IMR-90 (cell line): ENCODE measurements at regions not wholly inside any gene's neighbourhood (a gene's known extent, or its start where the extent isn't known, plus 50 kb on each side); places are given as distances from the start of the nearest gene placed in this dataset.

ENCODE experiments used
- ATAC-seq: fragments of 200-7000 bp; cut with Tn5 transposase; 2 replicates; pipeline ENCODE4 v1.9.1; 2020; ENCODE audit warnings: low read depth, mild to moderate bottlenecking, moderate library complexity
- BruUV-seq: library from RNA; stranded (reverse); fragments of 400-500 nt; replicated peaks from 2 replicates; lab custom pipeline; 2021; lab: Mats Ljungman, UMichigan
- CTCF ChIA-PET: fragments of 300-600 bp; formaldehyde crosslinking; extraction: SDS; loops from one replicate; lab custom pipeline; 2021; ENCODE audit warnings: antibody characterized with exemption; lab: Yijun Ruan, JAX
- POLR2A ChIA-PET: fragments of 300-600 bp; sonication (Branson Sonifier 250); formaldehyde crosslinking; loops from one replicate; lab custom pipeline; 2022; ENCODE audit warnings: antibody characterized with exemption; ENCODE audit not compliant: unreplicated experiment; lab: Charles Lee
- DNase-seq: peaks from one replicate; pipeline ENCODE4 v3.0.0; 2013
- H2AFZ ChIP-seq: replicated peaks from 2 replicates; pipeline ENCODE3; 2013; ENCODE audit warnings: low read length, mild to moderate bottlenecking; ENCODE audit not compliant: poor library complexity
- H2AK5ac ChIP-seq: 2 replicates; pipeline ENCODE4 v1.6.1; 2013; ENCODE audit warnings: low read depth, low read length, inconsistent platforms
- H2AK9ac ChIP-seq: replicated peaks from 2 replicates; pipeline ENCODE3; 2013; ENCODE audit warnings: mild to moderate bottlenecking, low read depth, low read length, moderate library complexity; ENCODE audit not compliant: poor library complexity
- H2BK120ac ChIP-seq: 2 replicates; pipeline ENCODE4 v1.6.1; 2013; ENCODE audit warnings: low read depth, low read length, inconsistent platforms
- H2BK15ac ChIP-seq: 3 replicates; pipeline ENCODE4 v1.6.1; 2013; ENCODE audit warnings: low read depth, low read length, inconsistent platforms
- H2BK20ac ChIP-seq: 2 replicates; pipeline ENCODE4 v1.6.1; 2013; ENCODE audit warnings: low read depth, mild to moderate bottlenecking, inconsistent platforms, low read length, moderate library complexity
- H2BK5ac ChIP-seq: 2 replicates; pipeline ENCODE4 v1.6.1; 2013; ENCODE audit warnings: mild to moderate bottlenecking, low read depth, low read length, inconsistent platforms; ENCODE audit not compliant: poor library complexity, severe bottlenecking
- H3K14ac ChIP-seq: replicated peaks from 2 replicates; pipeline ENCODE4 v1.6.1; 2013; ENCODE audit warnings: low read depth, low read length, inconsistent platforms
- H3K18ac ChIP-seq: 2 replicates; pipeline ENCODE4 v1.6.1; 2013; ENCODE audit warnings: low read depth, low read length, control low read depth
- H3K23ac ChIP-seq: 2 replicates; pipeline ENCODE4 v1.6.1; 2013; ENCODE audit warnings: low read depth, low read length, inconsistent platforms
- H3K27ac ChIP-seq: 2 replicates; pipeline ENCODE4 v1.5.1; 2013; ENCODE audit warnings: mild to moderate bottlenecking, control low read depth, low read length; ENCODE audit not compliant: insufficient read depth
- H3K27me3 ChIP-seq: 2 replicates; pipeline ENCODE4 v1.6.1; 2013; ENCODE audit warnings: low read length; ENCODE audit not compliant: control insufficient read depth, insufficient read depth
- H3K36me3 ChIP-seq: 2 replicates; pipeline ENCODE4 v1.6.1; 2013; ENCODE audit warnings: low read length, mixed read lengths; ENCODE audit not compliant: control insufficient read depth, insufficient read depth
- H3K4ac ChIP-seq: 2 replicates; pipeline ENCODE4 v1.6.1; 2013; ENCODE audit warnings: low read depth, low read length, inconsistent platforms
- H3K4me1 ChIP-seq: 2 replicates; pipeline ENCODE4 v1.6.1; 2013; ENCODE audit warnings: low read length, mixed read lengths; ENCODE audit not compliant: control insufficient read depth, insufficient read depth
- H3K4me2 ChIP-seq: 2 replicates; pipeline ENCODE4 v1.6.1; 2013; ENCODE audit warnings: low read depth, mild to moderate bottlenecking, control low read depth, low read length, moderate library complexity
- H3K4me3 ChIP-seq: 2 replicates; pipeline ENCODE4 v1.5.1; 2013; ENCODE audit warnings: low read depth, mild to moderate bottlenecking, control low read depth, low read length, moderate library complexity; ENCODE audit not compliant: insufficient read depth
- H3K56ac ChIP-seq: 2 replicates; pipeline ENCODE4 v1.6.1; 2013; ENCODE audit warnings: low read length, inconsistent platforms; ENCODE audit not compliant: insufficient read depth; ENCODE audit errors: extremely low read depth
- H3K79me1 ChIP-seq, 2 experiments: 2 replicates each; pipeline ENCODE4 v1.6.1; 2013; ENCODE audit warnings: low read length in 2 of 2, inconsistent platforms in 1 of 2, low read depth in 1 of 2
- H3K9ac ChIP-seq: 2 replicates; pipeline ENCODE4 v1.6.1; 2013; ENCODE audit warnings: low read depth, low read length, control low read depth
- H3K9me1 ChIP-seq: 2 replicates; pipeline ENCODE4 v1.6.1; 2013; ENCODE audit warnings: low read length, inconsistent platforms; ENCODE audit not compliant: insufficient read depth
- H3K9me3 ChIP-seq: 2 replicates; pipeline ENCODE4 v1.6.1; 2013; ENCODE audit warnings: low read length; ENCODE audit not compliant: control insufficient read depth, insufficient read depth
- H4K20me1 ChIP-seq: 2 replicates; pipeline ENCODE4 v1.6.1; 2013; ENCODE audit warnings: low read length, inconsistent platforms; ENCODE audit not compliant: insufficient read depth
- H4K5ac ChIP-seq: 2 replicates; pipeline ENCODE4 v1.6.1; 2013; ENCODE audit warnings: mild to moderate bottlenecking, low read depth, low read length, control low read depth
- H4K8ac ChIP-seq, 2 experiments: 2 replicates each; pipeline ENCODE4 v1.6.1; 2013; ENCODE audit warnings: low read depth in 2 of 2, low read length in 2 of 2, control low read depth in 1 of 2, inconsistent platforms in 1 of 2
- H4K91ac ChIP-seq: 2 replicates; pipeline ENCODE4 v1.6.1; 2013; ENCODE audit warnings: low read depth, low read length, inconsistent platforms; ENCODE audit not compliant: insufficient read depth
- BHLHE40 ChIP-seq: fragments of 150-350 bp; IDR thresholded peaks from 2 replicates; pipeline ENCODE4 v1.6.1; 2016; ENCODE audit warnings: mild to moderate bottlenecking, low read depth, low read length
- CEBPB ChIP-seq: IDR thresholded peaks from 2 replicates; pipeline ENCODE4 v1.6.1; 2012; ENCODE audit warnings: low read depth, low read length, improper control_type of control experiment
- CHD1 ChIP-seq: IDR thresholded peaks from 2 replicates; pipeline ENCODE4 v1.6.1; 2012; ENCODE audit warnings: low read depth, low read length, improper control_type of control experiment
- CTCF ChIP-seq: conservative IDR thresholded peaks from 2 replicates; pipeline ENCODE4 v1.5.1; 2012; ENCODE audit warnings: mild to moderate bottlenecking, low read depth, low read length, improper control_type of control experiment
- ELK1 ChIP-seq: fragments of 150-350 bp; IDR thresholded peaks from 2 replicates; pipeline ENCODE4 v1.6.1; 2016; ENCODE audit warnings: low read depth, mild to moderate bottlenecking, low read length, moderate library complexity, borderline replicate concordance
- FOS ChIP-seq: fragments of 150-350 bp; IDR thresholded peaks from 2 replicates; pipeline ENCODE4 v1.6.1; 2016; ENCODE audit warnings: low read depth, low read length
- MAFK ChIP-seq: IDR thresholded peaks from 2 replicates; pipeline ENCODE4 v1.6.1; 2012; ENCODE audit warnings: low read depth, low read length, improper control_type of control experiment
- MAZ ChIP-seq: IDR thresholded peaks from 2 replicates; pipeline ENCODE4 v1.6.1; 2012; ENCODE audit warnings: low read depth, mild to moderate bottlenecking, low read length, improper control_type of control experiment, moderate library complexity, borderline replicate concordance
- MXI1 ChIP-seq: IDR thresholded peaks from 2 replicates; pipeline ENCODE4 v1.6.1; 2012; ENCODE audit warnings: low read depth, mild to moderate bottlenecking, low read length, moderate library complexity, borderline replicate concordance
- NFE2L2 ChIP-seq: fragments of 150-350 bp; IDR thresholded peaks from 2 replicates; pipeline ENCODE4 v1.6.1; 2016; ENCODE audit warnings: low read depth, mild to moderate bottlenecking, low read length
- POLR2A ChIP-seq: IDR thresholded peaks from 2 replicates; pipeline ENCODE4 v1.6.1; 2012; ENCODE audit warnings: mild to moderate bottlenecking, low read depth, low read length
- RAD21 ChIP-seq: IDR thresholded peaks from 2 replicates; pipeline ENCODE4 v1.6.1; 2012; ENCODE audit warnings: low read length, improper control_type of control experiment
- RCOR1 ChIP-seq: IDR thresholded peaks from 2 replicates; pipeline ENCODE4 v1.6.1; 2012; ENCODE audit warnings: mild to moderate bottlenecking, low read length, improper control_type of control experiment; ENCODE audit not compliant: insufficient replicate concordance
- RFX5 ChIP-seq: IDR thresholded peaks from 2 replicates; pipeline ENCODE4 v1.8.0; 2012; ENCODE audit warnings: low read depth, mild to moderate bottlenecking, low read length, moderate library complexity
- SMC3 ChIP-seq: fragments of 150-350 bp; IDR thresholded peaks from 2 replicates; pipeline ENCODE4 v1.6.1; 2016; ENCODE audit warnings: low read depth, mild to moderate bottlenecking, antibody characterized with exemption, low read length, moderate library complexity
- USF2 ChIP-seq: fragments of 150-350 bp; IDR thresholded peaks from 2 replicates; pipeline ENCODE4 v1.6.1; 2017; ENCODE audit warnings: mild to moderate bottlenecking, antibody characterized with exemption, low read length, low read depth
- WGBS, 2 experiments: methylation state at CpG; one replicate each; pipeline versions ENCODE4 v1.1.5 to v1.1.7; 2013; ENCODE audit warnings: missing lambda C conversion rate in 2 of 2; ENCODE audit not compliant: insufficient read length in 1 of 2; ENCODE audit errors: extremely low coverage in 2 of 2; 5-methylcytosine and 5-hydroxymethylcytosine counted together
- dilution Hi-C: fragments of 300-500 bp; cut with HindIII; formaldehyde crosslinking; loops from one replicate; pipeline ENCODE4 v1.14.3; 2018; ENCODE audit warnings: low sequenced_read_pairs; ENCODE audit not compliant: unreplicated experiment
- in situ Hi-C: fragments of 300-500 bp; cut with MboI; formaldehyde crosslinking; loops from 3 replicates; pipeline ENCODE4 v1.14.3; 2019; ENCODE audit warnings: low sequenced_read_pairs, inconsistent platforms, mixed read lengths
- intact Hi-C: fragments of 100-400 bp; cut with micrococcal nuclease; formaldehyde crosslinking; loops from 2 replicates; pipeline ENCODE4 v1.10.0; 2022

GRCh38 chr1:187212377-187212776 is 383.6 kb downstream of the PLA2G4A start:
- H3K27ac ChIP-seq: no peak overlapping the region
- BruUV-seq: no TSS peak
- no peak for TF ChIP-seq USF2
- no peak for TF ChIP-seq RAD21
- no peak for TF ChIP-seq RCOR1
- no peak for TF ChIP-seq CHD1
- no peak for TF ChIP-seq CEBPB
- TF ChIP-seq FOS: no peak
- TF ChIP-seq RFX5: no peak
- no peak for TF ChIP-seq NFE2L2
- TF ChIP-seq SMC3: no peak
- no peak for TF ChIP-seq ELK1
- TF ChIP-seq POLR2A: no peak
- no peak for TF ChIP-seq MXI1
- TF ChIP-seq MAZ: no peak
- no peak for TF ChIP-seq CTCF
- no peak for TF ChIP-seq MAFK
- no peak for TF ChIP-seq BHLHE40

More at GRCh38 chr1:187212377-187212776, 383.6 kb downstream of the PLA2G4A start:
- Histone ChIP-seq H3K27me3 (no peaks in the 10 kb centered on the region), H3K79me1 (no peaks in the 10 kb centered on the region), H2AK9ac (no peak overlapping the region), H3K9me1 (no peaks in the 10 kb centered on the region), H3K23ac (no peak overlapping the region), H4K8ac (no peak overlapping the region), H2BK20ac (no peak overlapping the region), H4K91ac (no peak overlapping the region), H2AFZ (no peak overlapping the region), H3K4me3 (no peak overlapping the region), H3K4me2 (no peak overlapping the region), H3K4ac (no peak overlapping the region), H3K4me1 (no peaks in the 10 kb centered on the region), H4K20me1 (no peaks in the 10 kb centered on the region), H3K36me3 (no peaks in the 10 kb centered on the region), H3K9ac (no peak overlapping the region), H2AK5ac (no peak overlapping the region), H4K5ac (no peak overlapping the region), H2BK5ac (no peak overlapping the region), H2BK15ac (no peak overlapping the region), H2BK120ac (no peak overlapping the region), H3K56ac (no peak overlapping the region), H3K14ac (no peak overlapping the region), H3K18ac (no peak overlapping the region), H3K9me3 (no peaks in the 10 kb centered on the region)
- ChIA-PET POLR2A (no interaction called here), CTCF (interaction anchor here (0.5 to 1.4 kb wide), 2 partner anchors 21 to 272 kb away, joined by 3 to 6 read pairs; no protein-coding TSS in a partner anchor)
- WGBS, 2 experiments: 86% methylated on average over 1 of the region's 2 CpGs; no CpG with 5 or more reads in 1 of the 2 experiments
- intact Hi-C loops (no loop called here), in situ Hi-C loops (no loop called here), dilution Hi-C loops (no loop called here)
- DNase-seq (no peak), ATAC-seq (no peak)
